Skeletal muscle satellite cell (primary cell): ENCODE measurements at regions not wholly inside any gene's neighbourhood (a gene's known extent, or its start where the extent isn't known, plus 50 kb on each side); places are given as distances from the start of the nearest gene placed in this dataset.

Source experiments
- H3K27me3 ChIP-seq: 2 replicates; pipeline ENCODE4 v1.7.0; 2013; ENCODE audit warnings: low read length; ENCODE audit not compliant: control insufficient read depth, insufficient read depth
- H3K36me3 ChIP-seq: 2 replicates; pipeline ENCODE4 v1.7.0; 2013; ENCODE audit warnings: mild to moderate bottlenecking, control low read depth, low read length; ENCODE audit not compliant: insufficient read depth
- H3K4me1 ChIP-seq: 2 replicates; pipeline ENCODE4 v1.7.0; 2013; ENCODE audit warnings: low read length; ENCODE audit not compliant: control insufficient read depth, insufficient read depth
- H3K4me2 ChIP-seq: 2 replicates; pipeline ENCODE4 v1.7.0; 2013; ENCODE audit warnings: mild to moderate bottlenecking, low read length
- H3K4me3 ChIP-seq: 2 replicates; pipeline ENCODE4 v1.7.0; 2013; ENCODE audit warnings: low read length
- H3K9ac ChIP-seq: 2 replicates; pipeline ENCODE4 v1.7.0; 2013; ENCODE audit warnings: mild to moderate bottlenecking, low read depth, low read length, moderate library complexity
- H3K9me3 ChIP-seq: replicated peaks from 2 replicates; pipeline ENCODE4 v1.7.0; 2013; ENCODE audit warnings: mild to moderate bottlenecking, control low read depth, low read length

DNA sequence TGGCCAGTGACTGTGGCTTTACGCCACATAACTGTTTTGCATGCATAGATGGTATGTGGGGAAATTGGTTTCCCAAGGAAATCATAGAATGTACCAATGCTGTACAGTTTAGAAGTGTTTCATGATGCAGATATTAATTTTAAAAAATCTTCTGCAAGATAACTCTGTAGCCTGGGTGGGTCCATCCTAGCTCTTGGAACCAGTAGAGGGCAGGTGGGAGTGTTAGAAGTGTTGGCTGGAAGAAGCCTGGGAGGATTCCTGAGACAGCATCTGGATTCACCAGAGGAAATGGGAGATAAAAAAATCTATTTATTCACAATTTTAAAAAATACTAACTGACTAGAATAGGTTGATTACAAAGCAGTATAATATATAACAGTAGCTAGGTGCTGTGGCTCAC is 139.9 kb upstream of the GRIA4 start:
- Histone ChIP-seq H3K9me3 (no peaks in the 10 kb centered on the region), H3K27me3 (no peaks in the 10 kb centered on the region), H3K9ac (no peak overlapping the region), H3K36me3 (no peaks in the 10 kb centered on the region), H3K4me3 (no peak overlapping the region), H3K4me1 (peaks cover 4% of the 10 kb centered on the region), H3K4me2 (no peak overlapping the region)

- H3K4me1 ChIP-seq: peaks cover 4% of the 10 kb centered on the region
- H3K27me3 ChIP-seq: no peaks in the 10 kb centered on the region
- no peak overlapping the region for H3K4me2 ChIP-seq
- no peak overlapping the region for H3K9ac ChIP-seq
- no peaks in the 10 kb centered on the region for H3K36me3 ChIP-seq
- no peak overlapping the region for H3K4me3 ChIP-seq
- H3K9me3 ChIP-seq: no peaks in the 10 kb centered on the region
Measured at GRCh38 chr11:105468154-105468553, 141.7 kb upstream of the GRIA4 start.

- no peaks in the 10 kb centered on the region for H3K36me3 ChIP-seq
Measured at GRCh38 chr11:105466582-105467228, 143.2 kb upstream of the GRIA4 start.

GRCh38 chr11:105458071-105458470 is 151.8 kb upstream of the GRIA4 start:
- H3K9me3 ChIP-seq: no peaks in the 10 kb centered on the region
- H3K27me3 ChIP-seq: no peaks in the 10 kb centered on the region
- H3K4me1 ChIP-seq: no peaks in the 10 kb centered on the region
- H3K4me3 ChIP-seq: no peak overlapping the region
- H3K4me2 ChIP-seq: no peak overlapping the region
- H3K36me3 ChIP-seq: no peaks in the 10 kb centered on the region
- H3K9ac ChIP-seq: no peak overlapping the region

More at GRCh38 chr11:105466582-105467228, 143.2 kb upstream of the GRIA4 start:
- no peak overlapping the region for H3K4me2 ChIP-seq
- no peaks in the 10 kb centered on the region for H3K27me3 ChIP-seq
- H3K9ac ChIP-seq: no peak overlapping the region
- H3K9me3 ChIP-seq: no peaks in the 10 kb centered on the region
- peaks cover 4% of the 10 kb centered on the region for H3K4me1 ChIP-seq
- H3K4me3 ChIP-seq: no peak overlapping the region

DNA sequence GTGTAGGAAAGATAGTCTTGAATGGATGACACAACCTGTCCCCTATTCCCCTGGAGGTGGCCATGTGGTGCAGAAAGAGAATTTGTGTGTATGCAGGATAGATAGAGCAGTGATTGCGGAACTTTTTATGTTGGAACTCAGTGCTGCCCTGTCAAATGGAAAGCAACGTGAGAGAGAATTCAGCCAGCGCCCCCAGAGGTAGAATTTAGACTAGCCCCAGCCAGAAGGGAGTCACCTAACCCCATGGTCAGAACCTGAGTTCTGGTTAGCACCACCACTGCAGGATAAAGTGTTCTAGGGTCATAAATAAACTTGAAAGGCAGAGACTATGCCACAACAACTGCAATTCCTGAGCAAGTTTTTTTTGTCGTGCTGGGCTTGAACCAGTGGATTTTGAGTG is 152.9 kb upstream of the GRIA4 start:
- no peaks in the 10 kb centered on the region for H3K27me3 ChIP-seq
- H3K9ac ChIP-seq: no peak overlapping the region
- no peaks in the 10 kb centered on the region for H3K4me1 ChIP-seq
- H3K4me2 ChIP-seq: no peak overlapping the region
- no peak overlapping the region for H3K4me3 ChIP-seq
- H3K9me3 ChIP-seq: no peaks in the 10 kb centered on the region
- no peaks in the 10 kb centered on the region for H3K36me3 ChIP-seq

GRCh38 chr11:105449100-105449734 is 160.7 kb upstream of the GRIA4 start:
- H3K9ac ChIP-seq: no peak overlapping the region
- H3K36me3 ChIP-seq: no peaks in the 10 kb centered on the region
- no peak overlapping the region for H3K4me3 ChIP-seq
- no peaks in the 10 kb centered on the region for H3K27me3 ChIP-seq
- H3K4me2 ChIP-seq: no peak overlapping the region
- H3K9me3 ChIP-seq: no peaks in the 10 kb centered on the region
- no peaks in the 10 kb centered on the region for H3K4me1 ChIP-seq

GRCh38 chr11:105448703-105449079 is 161.2 kb upstream of the GRIA4 start:
- no peaks in the 10 kb centered on the region for H3K27me3 ChIP-seq
- no peak overlapping the region for H3K4me3 ChIP-seq
- H3K4me1 ChIP-seq: no peaks in the 10 kb centered on the region
- H3K9ac ChIP-seq: no peak overlapping the region
- no peak overlapping the region for H3K4me2 ChIP-seq
- no peaks in the 10 kb centered on the region for H3K36me3 ChIP-seq
- no peaks in the 10 kb centered on the region for H3K9me3 ChIP-seq

DNA sequence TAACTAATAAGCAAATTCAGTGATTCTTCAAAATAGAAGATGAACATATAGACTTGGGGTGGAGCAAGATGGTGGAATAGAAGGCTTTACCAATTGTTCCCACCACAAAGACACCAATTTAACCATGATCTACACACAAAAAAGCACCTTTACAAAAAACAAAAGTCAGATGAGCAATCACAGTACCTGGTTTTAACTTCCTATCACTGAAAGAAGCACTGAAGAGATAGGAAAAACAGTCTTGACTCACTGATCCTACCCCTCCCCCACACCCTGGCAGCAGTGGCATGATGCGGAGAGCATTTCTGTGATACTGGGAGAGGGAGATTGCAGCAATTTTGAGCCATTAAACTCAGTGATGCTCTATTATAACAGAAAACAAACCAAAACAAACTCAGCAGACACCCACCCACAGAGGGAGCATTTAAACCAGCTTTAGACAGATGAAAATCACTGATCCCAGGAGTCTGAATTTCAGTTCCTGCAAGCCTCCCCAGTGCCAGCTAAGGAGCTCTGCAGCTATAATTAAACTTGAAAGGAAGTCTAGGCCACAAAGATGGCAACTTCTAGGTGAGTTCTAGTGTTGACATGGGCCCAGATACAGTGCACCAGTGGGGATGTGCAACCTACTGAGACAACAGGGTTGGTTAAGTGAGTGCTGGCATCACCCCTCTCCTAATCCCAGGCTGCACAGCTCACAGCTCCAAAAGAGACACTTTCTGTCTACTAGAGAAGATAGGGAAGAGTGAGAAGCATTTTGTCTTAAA is 161.8 kb upstream of the GRIA4 start:
- H3K36me3 ChIP-seq: no peaks in the 10 kb centered on the region
- H3K4me3 ChIP-seq: no peak overlapping the region
- no peak overlapping the region for H3K9ac ChIP-seq
- no peaks in the 10 kb centered on the region for H3K9me3 ChIP-seq
- H3K4me2 ChIP-seq: no peak overlapping the region
- no peaks in the 10 kb centered on the region for H3K4me1 ChIP-seq
- H3K27me3 ChIP-seq: no peaks in the 10 kb centered on the region

DNA sequence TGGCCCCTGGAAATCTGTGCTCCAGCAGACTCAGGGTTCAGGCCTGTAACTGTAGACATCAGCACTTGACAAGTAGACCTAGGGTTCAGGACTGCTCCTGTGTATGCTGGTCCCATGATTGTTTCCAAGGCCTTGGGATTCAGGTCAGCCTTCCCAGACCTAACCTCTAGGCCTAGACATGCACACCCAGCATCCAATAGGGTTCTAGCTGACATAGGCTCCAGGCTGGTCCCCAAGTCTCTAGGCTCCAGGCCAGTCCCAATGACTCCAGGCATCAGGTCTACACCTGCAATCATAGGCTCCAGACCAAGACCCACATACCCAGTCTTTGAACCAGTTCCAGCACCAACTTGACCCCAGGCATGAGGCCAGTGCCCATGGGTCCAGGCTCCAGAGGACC is 166.2 kb upstream of the GRIA4 start:
- Histone ChIP-seq H3K27me3 (no peaks in the 10 kb centered on the region), H3K36me3 (no peaks in the 10 kb centered on the region), H3K9me3 (no peaks in the 10 kb centered on the region), H3K4me2 (no peak overlapping the region), H3K9ac (no peak overlapping the region), H3K4me1 (no peaks in the 10 kb centered on the region), H3K4me3 (no peak overlapping the region)

GRCh38 chr11:105432241-105432995 is 177.5 kb upstream of the GRIA4 start:
- H3K27me3 ChIP-seq: no peaks in the 10 kb centered on the region
- no peaks in the 10 kb centered on the region for H3K36me3 ChIP-seq
- no peak overlapping the region for H3K9ac ChIP-seq

GRCh38 chr11:105429096-105429910 is 180.6 kb upstream of the GRIA4 start:
- Histone ChIP-seq H3K4me1 (no peaks in the 10 kb centered on the region), H3K27me3 (no peaks in the 10 kb centered on the region), H3K9ac (no peak overlapping the region), H3K9me3 (no peaks in the 10 kb centered on the region), H3K4me3 (no peak overlapping the region), H3K36me3 (no peaks in the 10 kb centered on the region), H3K4me2 (no peak overlapping the region)

More at GRCh38 chr11:105432241-105432995, 177.5 kb upstream of the GRIA4 start:
- Histone ChIP-seq H3K4me3 (no peak overlapping the region), H3K9me3 (no peaks in the 10 kb centered on the region), H3K4me2 (no peak overlapping the region), H3K4me1 (no peaks in the 10 kb centered on the region)
